ENCODE measurements at regions not wholly inside any gene's neighbourhood (a gene's known extent, or its start where the extent isn't known, plus 50 kb on each side); places are given as distances from the start of the nearest gene placed in this dataset.

DNA sequence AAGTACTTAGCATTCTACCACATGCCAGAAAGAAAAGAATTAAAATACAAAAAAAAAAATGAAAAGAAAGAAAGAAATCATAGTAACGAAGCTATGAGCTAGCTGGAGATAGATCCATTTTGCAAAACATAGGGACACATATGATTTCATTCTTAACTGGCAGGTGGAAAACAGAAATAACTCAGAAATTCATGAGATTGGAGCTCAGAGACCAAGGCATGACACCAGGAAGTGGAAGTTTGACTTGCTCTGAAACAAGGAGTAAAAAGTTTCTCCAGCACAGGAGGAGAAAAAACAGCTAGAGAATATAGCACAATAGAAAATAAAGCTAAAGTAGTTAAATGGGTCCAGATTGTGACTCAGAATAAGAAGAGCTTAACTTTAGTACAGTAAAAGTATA lies 278.1 kb downstream of the ZEB2 start:
- H3K4me1 ChIP-seq (replicated peaks), result no peaks in the 10 kb centered on the region
- intact Hi-C loops (cut with DNase I), result no loop called here
- no peaks in the 10 kb centered on the region for H3K27me3 ChIP-seq (replicated peaks; ENCODE audit: insufficient read depth)
- no peak overlapping the region for H3K4me3 ChIP-seq
- H3K27ac ChIP-seq, result no peak overlapping the region
- no peak for TF ChIP-seq POLR2AphosphoS5 (IDR thresholded peaks at IDR 0.05)
- TF ChIP-seq POLR2A (IDR thresholded peaks at IDR 0.05), result no peak
- TF ChIP-seq, protein P1, sequence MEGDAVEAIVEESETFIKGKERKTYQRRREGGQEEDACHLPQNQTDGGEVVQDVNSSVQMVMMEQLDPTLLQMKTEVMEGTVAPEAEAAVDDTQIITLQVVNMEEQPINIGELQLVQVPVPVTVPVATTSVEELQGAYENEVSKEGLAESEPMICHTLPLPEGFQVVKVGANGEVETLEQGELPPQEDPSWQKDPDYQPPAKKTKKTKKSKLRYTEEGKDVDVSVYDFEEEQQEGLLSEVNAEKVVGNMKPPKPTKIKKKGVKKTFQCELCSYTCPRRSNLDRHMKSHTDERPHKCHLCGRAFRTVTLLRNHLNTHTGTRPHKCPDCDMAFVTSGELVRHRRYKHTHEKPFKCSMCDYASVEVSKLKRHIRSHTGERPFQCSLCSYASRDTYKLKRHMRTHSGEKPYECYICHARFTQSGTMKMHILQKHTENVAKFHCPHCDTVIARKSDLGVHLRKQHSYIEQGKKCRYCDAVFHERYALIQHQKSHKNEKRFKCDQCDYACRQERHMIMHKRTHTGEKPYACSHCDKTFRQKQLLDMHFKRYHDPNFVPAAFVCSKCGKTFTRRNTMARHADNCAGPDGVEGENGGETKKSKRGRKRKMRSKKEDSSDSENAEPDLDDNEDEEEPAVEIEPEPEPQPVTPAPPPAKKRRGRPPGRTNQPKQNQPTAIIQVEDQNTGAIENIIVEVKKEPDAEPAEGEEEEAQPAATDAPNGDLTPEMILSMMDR (IDR thresholded peaks at IDR 0.05), result no peak
- no peaks in the 10 kb centered on the region for H3K9me3 ChIP-seq
- WGBS, result 96% methylated on average over 1 of the region's 1 CpG
- H3K36me3 ChIP-seq, result no peaks in the 10 kb centered on the region
- no peak for DNase-seq (ENCODE audit: low spot score)

DNA sequence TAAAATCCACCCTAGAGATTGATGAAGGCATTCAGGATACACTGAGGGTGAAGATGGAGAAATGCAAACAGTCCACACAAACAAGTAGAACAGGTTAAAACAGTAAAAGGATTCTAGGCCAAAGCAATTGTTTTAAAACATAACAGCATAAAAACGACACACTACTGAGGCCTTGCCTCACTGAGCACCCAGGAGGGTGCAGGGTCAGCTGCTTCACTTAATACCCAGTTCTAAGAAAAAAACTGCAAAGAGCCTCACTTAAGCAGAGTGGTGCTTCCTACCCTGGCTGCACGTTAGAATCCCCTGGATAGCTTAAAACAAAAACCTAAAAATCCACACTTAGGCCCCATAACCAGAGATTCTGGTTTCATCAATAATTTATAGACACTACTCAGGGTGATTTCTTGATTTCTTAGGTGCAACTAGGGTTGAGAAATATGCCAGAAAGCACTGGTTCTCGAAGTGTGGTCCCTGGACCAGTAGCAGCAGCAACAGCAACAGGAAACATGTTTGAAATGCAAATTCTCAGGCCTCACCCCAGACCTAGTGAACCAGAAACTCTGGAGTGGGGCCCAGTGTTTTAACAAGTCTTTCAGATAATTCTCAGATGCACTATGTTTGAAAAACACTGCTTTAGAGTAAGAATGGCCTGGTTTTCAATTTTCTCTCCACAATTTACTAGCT lies 279.1 kb downstream of the ZEB2 start:
- Histone ChIP-seq H3K27me3 (replicated peaks; ENCODE audit: insufficient read depth) (no peaks in the 10 kb centered on the region), H3K4me3 (no peak overlapping the region), H3K4me1 (replicated peaks) (no peaks in the 10 kb centered on the region), H3K9me3 (no peaks in the 10 kb centered on the region), H3K36me3 (no peaks in the 10 kb centered on the region), H3K27ac (no peak overlapping the region)
- DNase-seq (ENCODE audit: low spot score), result no peak
- WGBS, result 43% methylated on average over 3 of the region's 3 CpGs
- TF ChIP-seq POLR2AphosphoS5 (IDR thresholded peaks at IDR 0.05) (no peak), POLR2A (IDR thresholded peaks at IDR 0.05) (no peak)
- TF ChIP-seq, protein P1 (IDR thresholded peaks at IDR 0.05), result no peak
- intact Hi-C loops (cut with DNase I), result no loop called here

DNA sequence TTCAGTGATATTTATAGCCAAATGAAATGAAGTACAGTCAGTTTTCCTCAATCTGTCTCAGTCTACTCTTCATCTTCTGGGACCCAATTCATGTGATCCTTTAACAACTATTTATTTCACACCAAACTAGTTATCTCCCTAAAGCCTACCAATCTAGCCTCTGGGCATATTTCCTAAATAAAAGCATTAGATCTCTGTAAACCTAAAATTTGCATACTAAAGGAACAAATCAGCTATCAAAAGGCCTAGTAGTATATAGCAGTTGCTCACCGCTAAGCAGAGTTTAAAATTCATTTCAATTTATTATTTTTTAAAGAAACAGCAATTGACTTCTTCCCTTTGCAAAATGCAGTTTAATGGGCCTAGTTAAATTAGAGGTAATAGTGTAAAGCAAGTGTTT lies 280.2 kb downstream of the ZEB2 start:
- 98% methylated on average over 1 of the region's 1 CpG for WGBS

DNA sequence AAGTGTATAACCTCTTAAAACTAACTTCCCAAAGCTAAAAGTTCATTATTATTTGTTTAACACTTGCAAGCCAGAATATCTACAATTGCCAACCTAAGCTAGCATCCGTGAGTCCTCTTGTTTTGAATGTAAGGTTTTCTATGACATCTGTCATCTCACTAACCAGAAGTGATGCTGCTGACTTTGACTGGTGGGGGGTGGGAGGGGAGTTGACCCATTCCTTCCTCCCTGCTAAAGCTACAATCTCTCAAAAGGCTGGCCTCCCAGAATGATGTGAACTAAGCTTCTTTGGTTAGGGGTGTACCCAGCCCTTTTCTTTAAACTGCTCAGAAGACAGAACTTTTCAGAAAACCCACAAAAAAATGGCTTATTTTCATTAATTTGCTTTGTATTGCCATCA lies 280.6 kb downstream of the ZEB2 start:
- TF ChIP-seq, protein P1 (IDR thresholded peaks at IDR 0.05), result no peak
- TF ChIP-seq POLR2A (IDR thresholded peaks at IDR 0.05), result no peak
- no peak for TF ChIP-seq POLR2AphosphoS5 (IDR thresholded peaks at IDR 0.05)
- Histone ChIP-seq H3K27ac (no peak overlapping the region), H3K4me1 (replicated peaks) (no peaks in the 10 kb centered on the region), H3K4me3 (no peak overlapping the region), H3K9me3 (no peaks in the 10 kb centered on the region), H3K36me3 (no peaks in the 10 kb centered on the region), H3K27me3 (replicated peaks; ENCODE audit: insufficient read depth) (no peaks in the 10 kb centered on the region)
- intact Hi-C loops (cut with DNase I), result no loop called here
- 92% methylated on average over 1 of the region's 1 CpG for WGBS
- DNase-seq (ENCODE audit: low spot score), result no peak

More for the DNA sequence above, 280.2 kb downstream of the ZEB2 start:
- no peaks in the 10 kb centered on the region for H3K9me3 ChIP-seq
- H3K36me3 ChIP-seq, result no peaks in the 10 kb centered on the region
- no peaks in the 10 kb centered on the region for H3K4me1 ChIP-seq (replicated peaks)
- intact Hi-C loops (cut with DNase I), result no loop called here
- no peak overlapping the region for H3K4me3 ChIP-seq
- no peak overlapping the region for H3K27ac ChIP-seq
- DNase-seq (ENCODE audit: low spot score), result no peak
- H3K27me3 ChIP-seq (replicated peaks; ENCODE audit: insufficient read depth), result no peaks in the 10 kb centered on the region
- TF ChIP-seq POLR2A (IDR thresholded peaks at IDR 0.05) (no peak), POLR2AphosphoS5 (IDR thresholded peaks at IDR 0.05) (no peak)
- TF ChIP-seq, protein P1 (IDR thresholded peaks at IDR 0.05), result no peak
